Vagina (tissue), 2 donors: ENCODE measurements at regions not wholly inside any gene's neighbourhood (a gene's known extent, or its start where the extent isn't known, plus 50 kb on each side); places are given as distances from the start of the nearest gene placed in this dataset.

ENCODE experiments used
- DNase-seq, 2 donors: peaks; one replicate each; pipeline ENCODE4 v3.0.0-alpha.2; 2017; ENCODE audit errors: extremely low spot score in 2 of 2
- H3K27ac ChIP-seq: fragments of 200-600 bp; sonication (generic); one replicate; pipeline ENCODE4 v1.5.1; 2019
- H3K27me3 ChIP-seq: fragments of 200-600 bp; sonication (generic); one replicate; pipeline ENCODE4 v1.5.1; 2019
- H3K36me3 ChIP-seq, 2 donors: fragments of 200-600 bp; sonication (generic); one replicate each; pipeline ENCODE4 v1.5.1; 2017 to 2019
- H3K4me1 ChIP-seq: fragments of 200-600 bp; sonication (generic); one replicate; pipeline ENCODE4 v1.5.1; 2019
- H3K4me3 ChIP-seq, 2 donors: fragments of 200-600 bp; sonication (generic); 1 replicate in 1 of 2; 2 replicates in 1 of 2; pipeline ENCODE4 v1.5.1; 2016 to 2019
- H3K9me3 ChIP-seq: fragments of 200-600 bp; sonication (generic); one replicate; pipeline ENCODE4 v1.5.1; 2019
- CTCF ChIP-seq, 3 experiments: fragments of 450-650 bp in 2 of 3; fragments of 200-600 bp in 1 of 3; sonication (generic) in 1 of 3; IDR thresholded peaks; one replicate each; pipeline ENCODE4 v1.5.1; 2017 to 2019; ENCODE audit warnings: antibody characterized with exemption in 3 of 3, mild to moderate bottlenecking in 2 of 3, moderate library complexity in 2 of 3
- POLR2A ChIP-seq, 2 donors: fragments of 450-650 bp; IDR thresholded peaks; one replicate each; pipeline ENCODE4 v1.6.1; 2017; ENCODE audit warnings: antibody characterized with exemption in 2 of 2, mild to moderate bottlenecking in 2 of 2, moderate library complexity in 2 of 2
- POLR2AphosphoS5 ChIP-seq, 2 donors: sonication (generic); formaldehyde crosslinking; IDR thresholded peaks; one replicate each; pipeline ENCODE4 v1.9.0; 2017; ENCODE audit warnings: antibody characterized with exemption in 2 of 2, mild to moderate bottlenecking in 2 of 2, low read depth in 1 of 2; ENCODE audit not compliant: insufficient read depth in 1 of 2
- intact Hi-C: fragments of 100-400 bp; cut with DNase I; formaldehyde crosslinking; loops from one replicate; pipeline ENCODE4 v1.15.1; 2023

GRCh38 chr4:4919927-4920326 lies 60.5 kb downstream of the MSX1 start:
- H3K9me3 ChIP-seq, result no peaks in the 10 kb centered on the region
- H3K4me1 ChIP-seq, result no peaks in the 10 kb centered on the region
- H3K27me3 ChIP-seq, result no peaks in the 10 kb centered on the region
- no peak for TF ChIP-seq POLR2AphosphoS5 (IDR thresholded peaks at IDR 0.05; ENCODE audit: insufficient read depth in 1 of 2, low read depth in 1 of 2)
- no peak for TF ChIP-seq CTCF (IDR thresholded peaks at IDR 0.05)
- no peak for TF ChIP-seq POLR2A (IDR thresholded peaks at IDR 0.05)
- no peaks in the 10 kb centered on the region for H3K36me3 ChIP-seq
- no peak overlapping the region for H3K4me3 ChIP-seq
- intact Hi-C loops, result no loop called here
- H3K27ac ChIP-seq, result no peak overlapping the region
- DNase-seq, result peak in 1 of 2 donors; percentile 85

GRCh38 chr4:4921077-4921476 lies 61.6 kb downstream of the MSX1 start:
- Histone ChIP-seq H3K4me3 (no peak overlapping the region), H3K27ac (no peak overlapping the region), H3K27me3 (no peaks in the 10 kb centered on the region), H3K4me1 (no peaks in the 10 kb centered on the region), H3K9me3 (no peaks in the 10 kb centered on the region), H3K36me3 (no peaks in the 10 kb centered on the region)
- DNase-seq, result peak in 1 of 2 donors; percentile 84
- intact Hi-C loops, result no loop called here
- no peak for TF ChIP-seq CTCF (IDR thresholded peaks at IDR 0.05)
- no peak for TF ChIP-seq POLR2A (IDR thresholded peaks at IDR 0.05)
- TF ChIP-seq POLR2AphosphoS5 (IDR thresholded peaks at IDR 0.05; ENCODE audit: insufficient read depth in 1 of 2, low read depth in 1 of 2), result no peak

GRCh38 chr4:4922441-4922840 lies 63.0 kb downstream of the MSX1 start:
- peak in 1 of 2 donors; percentile 40 for DNase-seq
- intact Hi-C loops, result no loop called here
- H3K9me3 ChIP-seq, result no peaks in the 10 kb centered on the region
- H3K27me3 ChIP-seq, result no peaks in the 10 kb centered on the region
- no peaks in the 10 kb centered on the region for H3K4me1 ChIP-seq
- no peak overlapping the region for H3K27ac ChIP-seq
- no peaks in the 10 kb centered on the region for H3K36me3 ChIP-seq
- H3K4me3 ChIP-seq, result no peak overlapping the region
- TF ChIP-seq CTCF (IDR thresholded peaks at IDR 0.05) (no peak), POLR2A (IDR thresholded peaks at IDR 0.05) (no peak), POLR2AphosphoS5 (IDR thresholded peaks at IDR 0.05; ENCODE audit: insufficient read depth in 1 of 2, low read depth in 1 of 2) (no peak)

GRCh38 chr4:4923201-4923600 lies 63.7 kb downstream of the MSX1 start:
- TF ChIP-seq POLR2A (IDR thresholded peaks at IDR 0.05), result no peak
- TF ChIP-seq POLR2AphosphoS5 (IDR thresholded peaks at IDR 0.05; ENCODE audit: insufficient read depth in 1 of 2, low read depth in 1 of 2), result no peak
- TF ChIP-seq CTCF (IDR thresholded peaks at IDR 0.05), result no peak
- no peak overlapping the region for H3K4me3 ChIP-seq
- intact Hi-C loops, result no loop called here
- H3K9me3 ChIP-seq, result no peaks in the 10 kb centered on the region
- H3K36me3 ChIP-seq, result no peaks in the 10 kb centered on the region
- H3K27ac ChIP-seq, result no peak overlapping the region
- no peaks in the 10 kb centered on the region for H3K27me3 ChIP-seq
- peak in 1 of 2 donors; percentile 64 for DNase-seq
- no peaks in the 10 kb centered on the region for H3K4me1 ChIP-seq

- Histone ChIP-seq H3K4me3 (no peak overlapping the region), H3K4me1 (no peaks in the 10 kb centered on the region), H3K9me3 (no peaks in the 10 kb centered on the region), H3K27ac (no peak overlapping the region), H3K36me3 (no peaks in the 10 kb centered on the region), H3K27me3 (no peaks in the 10 kb centered on the region)
- peak in 1 of 2 donors; percentile 4 for DNase-seq
- intact Hi-C loops, result no loop called here
- TF ChIP-seq POLR2A (IDR thresholded peaks at IDR 0.05) (no peak), POLR2AphosphoS5 (IDR thresholded peaks at IDR 0.05; ENCODE audit: insufficient read depth in 1 of 2, low read depth in 1 of 2) (no peak), CTCF (IDR thresholded peaks at IDR 0.05) (no peak)
These were observed 71.2 kb downstream of the MSX1 start for GRCh38 chr4:4930677-4931076.
